Stimulated activated naive CD8-positive, alpha-beta T cell treated with anti-CD3 and anti-CD28 coated beads, Interleukin-15, Interleukin-2, amounts not matched to agents 100 U/mL and 50 U/mL, for 24 hours (primary cell): ENCODE measurements at regions not wholly inside any gene's neighbourhood (a gene's known extent, or its start where the extent isn't known, plus 50 kb on each side); places are given as distances from the start of the nearest gene placed in this dataset.

Experiments used
- ATAC-seq: fragments of 150-1000 bp; cut with Tn5 transposase; one replicate; pipeline ENCODE4 v1.10.0; 2021
- DNase-seq: peaks from one replicate; pipeline ENCODE4 v3.0.0; 2021

DNA sequence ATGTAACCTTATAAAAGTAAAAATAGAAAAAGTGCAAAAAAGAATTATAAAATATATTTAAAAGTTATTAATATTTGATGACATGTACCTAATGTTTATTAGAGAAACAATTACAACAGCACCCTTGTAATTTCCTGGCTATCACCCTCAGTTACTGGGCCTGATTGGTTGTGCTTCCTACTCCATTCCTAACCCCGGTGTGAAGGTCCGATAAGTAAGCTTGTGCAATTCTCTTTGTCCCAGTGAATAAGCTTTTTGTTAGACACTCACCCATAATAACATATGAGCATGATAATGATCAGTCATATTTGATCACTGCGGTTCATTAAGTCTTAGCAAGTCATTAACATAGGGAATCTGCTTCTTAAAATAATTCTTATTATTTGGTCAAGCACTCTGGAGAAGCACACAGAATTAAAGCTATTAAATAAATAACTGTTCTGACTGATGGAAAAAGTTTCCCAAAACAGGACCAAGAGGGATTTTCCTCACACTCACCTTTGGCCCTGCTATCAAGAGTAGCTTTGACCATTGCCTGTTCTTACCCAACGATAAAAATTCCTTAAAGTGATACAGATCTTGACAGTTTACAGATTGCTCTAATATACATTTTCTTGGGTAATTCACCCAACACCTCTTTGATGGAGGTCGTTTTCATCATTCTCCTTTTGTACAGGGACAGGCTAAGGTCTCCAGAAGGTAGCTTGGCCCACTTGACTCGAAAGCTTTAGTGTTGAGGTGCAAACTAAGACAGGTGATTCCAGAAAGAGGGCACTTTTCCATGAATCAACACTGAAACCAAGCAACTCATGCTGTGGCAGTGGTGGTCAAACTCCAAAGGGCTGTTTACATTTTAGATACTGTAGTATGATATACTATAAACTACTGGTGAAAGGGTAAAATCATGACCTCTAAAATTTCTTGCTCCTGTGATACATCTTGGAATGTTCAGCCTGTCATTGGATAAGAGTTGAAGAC lies 543.0 kb upstream of the KCNMB2 start:
- ATAC-seq (no peak), DNase-seq (no peak)

DNA sequence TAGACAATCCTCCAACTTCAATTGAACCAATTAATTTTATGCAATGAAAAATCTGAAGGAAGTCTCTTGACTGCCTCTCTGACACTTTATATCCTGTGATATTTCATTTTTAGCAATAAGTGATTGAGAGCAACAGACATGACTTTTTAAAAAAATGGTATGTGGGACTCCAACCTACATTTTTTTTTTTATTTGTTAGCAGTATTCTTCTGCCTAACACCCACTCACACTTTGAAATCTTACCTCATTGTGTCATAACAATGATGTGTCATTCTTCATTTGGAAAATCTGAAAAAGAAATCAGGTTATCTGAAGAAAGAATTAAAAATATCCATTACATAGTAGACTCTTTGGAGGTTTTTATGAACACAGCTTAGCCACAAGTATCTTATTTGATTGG lies 541.3 kb upstream of the KCNMB2 start:
- DNase-seq (no peak), ATAC-seq (peak; percentile 64)

DNA sequence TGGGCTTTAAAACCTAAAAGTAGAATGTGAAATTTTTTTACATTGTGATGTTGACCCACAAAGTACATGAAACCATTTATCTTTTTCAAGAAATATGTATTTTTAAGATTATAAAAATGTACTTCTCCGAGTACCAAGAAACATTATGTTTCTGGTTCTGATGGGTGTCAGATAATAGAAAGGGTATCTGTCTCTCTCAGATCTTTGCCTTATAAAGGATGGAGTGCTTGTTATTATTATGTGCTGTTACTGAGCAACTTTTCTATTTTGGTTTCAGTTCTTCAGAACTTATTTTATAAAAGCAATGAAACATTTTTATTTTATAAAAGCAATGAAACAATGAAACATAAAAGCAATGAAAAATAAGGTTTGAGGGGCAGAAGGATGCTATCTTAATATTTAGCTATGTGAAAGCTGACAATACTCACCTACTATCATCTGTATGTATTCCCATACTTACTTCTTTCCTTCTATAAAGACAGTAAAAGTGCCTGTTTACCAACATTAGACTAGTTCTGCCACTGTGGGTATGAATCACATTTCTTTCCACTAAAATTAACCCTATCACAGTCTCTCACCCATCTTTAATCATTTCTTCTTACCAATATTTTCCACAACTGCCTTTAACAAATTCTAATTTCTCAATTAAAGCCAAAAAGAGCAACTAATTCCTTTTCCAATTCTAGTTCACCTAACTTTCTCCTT lies 540.7 kb upstream of the KCNMB2 start:
- ATAC-seq, result peak; percentile 81

DNA sequence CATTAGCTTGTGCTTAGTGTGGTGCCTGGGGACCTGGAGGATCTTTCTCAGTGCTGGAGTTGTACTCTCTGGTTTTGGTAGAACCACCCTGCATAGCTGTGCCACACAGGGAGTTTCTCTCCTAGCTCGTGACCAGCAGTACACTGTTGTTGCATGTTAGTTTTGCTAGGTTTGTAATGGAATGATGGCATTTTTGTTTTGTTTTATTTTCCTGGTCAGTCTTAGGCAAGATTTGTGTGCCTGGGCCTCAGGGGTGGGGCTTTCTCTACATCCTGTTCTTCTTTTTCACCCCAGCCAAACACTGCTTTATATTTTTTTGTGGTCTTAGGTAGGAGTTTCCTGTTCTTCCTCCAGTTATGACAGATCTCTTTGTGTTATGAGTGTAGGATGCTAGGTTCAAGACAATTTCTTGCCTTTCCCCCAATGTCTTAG lies 534.5 kb upstream of the KCNMB2 start:
- DNase-seq, result peak; percentile 24
- peak; percentile 93 for ATAC-seq

More for the DNA sequence above, 540.7 kb upstream of the KCNMB2 start:
- no peak for DNase-seq

DNA sequence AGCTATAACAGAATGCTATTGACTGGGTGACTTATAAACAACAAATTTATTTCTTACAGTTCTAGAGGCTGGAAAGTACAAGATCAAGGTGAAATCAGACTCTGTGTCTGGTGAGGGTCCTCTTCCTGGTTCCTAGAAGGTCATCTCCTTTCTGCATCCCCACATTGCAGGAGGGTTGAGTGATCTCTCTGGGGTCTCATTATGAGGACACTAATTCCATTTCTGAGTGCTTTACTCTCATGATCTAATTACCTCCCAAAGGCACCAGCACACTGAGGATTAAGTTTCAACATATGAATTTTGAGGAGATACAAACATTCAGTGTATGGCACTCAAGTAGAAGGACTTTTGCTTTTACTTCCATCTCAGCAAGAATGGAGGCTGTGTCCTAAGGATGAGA lies 534.1 kb upstream of the KCNMB2 start:
- no peak for ATAC-seq
- DNase-seq, result no peak

DNA sequence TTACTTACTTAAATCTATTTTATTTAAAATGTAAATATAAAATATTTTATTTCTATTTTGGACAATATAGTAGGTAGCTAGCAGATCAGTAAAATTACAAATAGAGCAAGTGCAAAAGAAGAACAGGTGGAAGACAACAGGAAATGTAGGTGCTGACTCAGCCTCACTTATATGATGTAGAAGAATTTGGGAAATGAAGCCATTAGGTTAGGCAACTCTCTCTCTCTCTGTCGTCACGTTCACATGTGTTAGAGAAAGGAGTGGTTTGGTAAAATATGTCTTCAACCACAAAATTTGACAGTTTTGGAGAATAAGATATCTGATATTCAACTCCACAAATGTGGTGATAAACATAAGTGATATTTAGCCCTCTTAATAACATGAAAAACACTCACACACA lies 532.5 kb upstream of the KCNMB2 start:
- DNase-seq (no peak), ATAC-seq (no peak)

DNA sequence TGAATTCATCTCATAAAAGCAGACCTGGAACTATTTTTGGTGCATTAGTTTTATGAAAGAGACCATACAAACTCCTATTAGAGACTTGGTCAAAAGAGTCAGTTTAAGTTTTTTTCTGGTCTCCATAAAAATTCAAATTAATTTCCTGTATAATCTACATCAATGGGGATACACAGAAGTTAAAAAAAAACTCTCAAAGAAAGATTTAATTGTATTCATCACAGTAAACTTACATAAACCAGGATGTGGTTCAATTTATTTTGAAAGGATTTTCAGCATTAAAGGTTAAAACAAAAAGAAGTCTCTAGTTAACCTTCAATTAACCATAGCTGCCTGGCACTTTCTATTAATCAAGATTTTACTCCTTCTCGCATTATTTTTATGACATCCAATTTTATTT lies 530.3 kb upstream of the KCNMB2 start:
- DNase-seq, result no peak
- no peak for ATAC-seq

DNA sequence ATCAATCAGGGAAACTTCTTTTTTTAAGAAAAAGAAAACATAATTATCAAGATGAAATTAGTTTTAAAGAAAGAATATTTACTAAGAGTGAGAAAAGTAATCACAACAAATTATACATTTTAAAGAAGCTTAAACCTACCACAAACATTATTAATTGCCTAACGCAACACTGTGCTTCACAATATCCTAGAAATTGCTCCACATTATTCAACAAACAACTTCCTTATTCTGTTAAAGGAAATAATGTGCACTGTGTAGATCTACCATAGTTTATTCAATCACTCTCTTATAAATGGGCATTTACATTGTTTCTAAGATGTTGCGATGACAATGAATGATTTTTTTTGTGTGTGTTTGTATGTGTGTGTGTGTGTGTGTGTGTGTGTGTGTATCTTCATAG lies 525.9 kb upstream of the KCNMB2 start:
- DNase-seq (no peak), ATAC-seq (no peak)

DNA sequence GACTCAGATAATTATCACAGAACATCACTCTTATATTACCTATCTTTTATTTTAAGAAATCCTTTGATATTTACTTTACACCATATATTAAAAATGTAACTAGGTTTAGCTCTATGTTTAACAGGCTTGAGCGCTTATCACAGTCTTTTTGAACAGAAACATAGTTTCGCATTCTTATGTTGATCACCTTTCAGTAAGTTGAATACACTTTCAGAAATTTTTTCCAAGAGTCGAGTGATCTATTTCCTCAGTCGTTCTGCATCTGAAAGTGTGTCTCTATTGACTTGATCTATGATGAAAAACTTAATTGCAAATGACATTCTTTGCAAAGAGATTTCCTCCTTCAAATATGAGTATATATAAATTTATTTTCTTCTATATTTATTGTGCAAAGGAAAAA lies 516.6 kb upstream of the KCNMB2 start:
- DNase-seq, result no peak
- ATAC-seq, result no peak

DNA sequence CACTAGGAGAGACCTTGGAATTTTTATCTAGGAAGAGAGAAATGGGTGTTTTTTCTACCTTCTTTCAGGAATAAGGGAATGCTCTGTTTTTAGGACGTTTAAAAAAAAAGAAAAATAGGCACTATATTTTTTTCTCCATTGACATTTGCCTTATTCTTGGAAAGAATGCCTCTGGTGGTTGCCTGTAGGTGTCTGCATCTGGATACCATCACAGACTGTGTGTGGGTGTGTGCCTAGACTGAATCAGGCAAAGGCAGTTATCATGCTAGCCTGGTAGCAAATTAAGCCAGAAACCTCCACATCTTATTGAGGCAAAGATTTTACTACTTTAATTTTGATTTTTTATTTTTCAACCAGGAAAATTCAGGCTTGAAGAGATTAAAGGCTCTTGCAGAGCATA lies 513.6 kb upstream of the KCNMB2 start:
- ATAC-seq (no peak), DNase-seq (no peak)

DNA sequence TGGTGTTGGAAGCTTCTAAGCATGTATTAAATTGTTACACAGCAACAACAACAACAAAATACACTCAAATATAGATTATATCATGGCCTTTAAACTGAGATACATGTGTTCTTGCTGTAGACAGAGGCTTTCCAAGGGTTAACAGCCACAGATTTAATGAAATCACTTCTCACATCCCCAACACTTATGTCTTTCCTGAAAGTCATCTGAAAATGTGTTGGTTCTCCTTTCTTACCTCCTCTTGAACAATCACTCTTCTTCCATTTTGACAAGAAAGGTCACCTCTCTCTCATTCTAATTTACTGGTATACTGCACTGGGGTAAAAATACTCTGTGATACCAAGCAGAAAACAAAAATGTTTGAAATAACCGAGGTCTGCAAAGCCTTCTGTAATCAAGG lies 507.3 kb upstream of the KCNMB2 start:
- ATAC-seq, result no peak
- DNase-seq, result no peak

DNA sequence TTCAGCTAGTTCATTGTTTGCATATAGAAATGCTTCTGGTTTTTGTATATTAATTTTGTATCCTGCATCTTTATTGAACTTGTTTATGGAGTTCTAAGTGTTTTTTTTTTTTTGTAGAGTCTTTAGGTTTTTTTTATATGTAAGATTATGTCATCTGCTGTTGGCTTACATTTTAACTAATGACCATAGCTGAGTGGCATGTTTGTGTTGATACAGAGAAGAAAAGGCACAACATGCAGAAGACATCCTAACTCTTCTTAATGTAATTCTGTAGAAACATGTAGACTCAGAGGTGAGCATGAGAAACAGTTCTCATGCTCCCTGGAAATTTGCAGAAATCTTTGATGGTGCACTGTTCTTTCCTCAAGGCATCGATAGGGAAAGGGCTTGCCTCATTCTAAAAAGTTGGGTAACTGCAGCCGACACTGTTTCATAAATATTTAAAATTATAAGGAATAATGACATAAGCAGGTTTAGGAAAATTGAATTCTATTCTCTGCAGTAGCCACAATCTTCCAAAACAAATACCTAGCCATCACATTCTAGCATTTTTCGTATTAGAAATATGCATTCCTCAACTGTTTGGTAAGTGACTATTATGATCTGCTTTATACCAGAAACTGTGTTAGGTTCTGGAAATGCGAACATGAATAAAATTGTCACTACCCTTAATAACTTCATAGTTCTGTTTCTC lies 499.6 kb upstream of the KCNMB2 start:
- ATAC-seq (no peak), DNase-seq (no peak)

DNA sequence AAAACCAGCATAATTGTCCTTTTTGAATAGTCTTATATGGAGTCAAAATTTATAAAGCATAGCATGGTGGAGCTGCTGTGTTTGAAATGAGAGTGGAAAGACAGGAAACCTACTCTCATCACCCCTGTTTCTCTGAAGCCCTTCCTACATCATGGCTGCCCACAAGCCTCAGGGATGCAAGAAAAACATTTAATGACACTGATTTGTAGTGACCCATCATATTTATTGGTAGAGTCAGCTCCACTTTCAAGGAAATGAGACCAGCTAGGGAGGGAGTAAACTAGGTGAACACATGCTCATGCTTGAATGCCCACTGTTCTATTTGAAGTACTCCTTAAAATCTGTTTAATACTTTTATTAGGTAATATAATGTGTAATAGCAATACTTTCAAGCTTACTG lies 494.3 kb upstream of the KCNMB2 start:
- ATAC-seq, result no peak
- no peak for DNase-seq

DNA sequence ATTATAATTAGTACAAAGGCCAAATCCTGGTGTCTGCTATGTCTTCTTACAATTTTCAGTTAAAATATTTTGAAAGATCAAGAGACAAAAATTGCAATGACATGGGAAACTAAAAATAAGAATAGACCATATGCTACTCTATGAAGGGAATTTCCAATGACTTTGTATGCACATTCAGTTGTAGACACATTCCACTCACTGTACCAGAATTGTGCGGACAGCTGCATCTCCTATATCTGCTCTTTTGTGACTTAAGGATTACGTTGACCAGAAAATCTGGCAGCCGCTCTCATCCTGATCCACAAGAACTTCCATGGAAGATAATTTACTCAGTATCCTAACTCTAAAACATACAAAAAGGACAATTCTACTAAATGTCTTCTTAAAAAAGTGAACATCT lies 493.9 kb upstream of the KCNMB2 start:
- ATAC-seq, result no peak

DNA sequence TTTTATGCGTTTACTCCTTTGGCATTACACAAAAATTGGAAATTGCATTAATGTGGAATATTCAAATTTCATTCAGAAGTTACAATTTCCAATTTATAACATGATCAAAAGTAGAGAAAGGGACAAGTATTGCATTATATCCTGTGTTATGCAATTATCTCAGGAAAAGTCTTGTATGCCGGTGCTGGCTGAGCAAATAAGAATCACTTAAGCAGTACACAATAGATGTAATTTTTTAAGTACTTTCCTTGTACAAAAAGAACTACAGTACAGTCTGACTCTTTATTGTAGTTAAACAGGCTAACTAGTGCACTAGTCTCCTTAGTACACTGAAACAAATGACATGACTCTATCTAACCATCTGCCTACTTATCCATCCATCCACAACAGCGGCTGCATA lies 493.2 kb upstream of the KCNMB2 start:
- ATAC-seq (no peak), DNase-seq (no peak)

More for the DNA sequence above, 493.9 kb upstream of the KCNMB2 start:
- DNase-seq, result no peak

DNA sequence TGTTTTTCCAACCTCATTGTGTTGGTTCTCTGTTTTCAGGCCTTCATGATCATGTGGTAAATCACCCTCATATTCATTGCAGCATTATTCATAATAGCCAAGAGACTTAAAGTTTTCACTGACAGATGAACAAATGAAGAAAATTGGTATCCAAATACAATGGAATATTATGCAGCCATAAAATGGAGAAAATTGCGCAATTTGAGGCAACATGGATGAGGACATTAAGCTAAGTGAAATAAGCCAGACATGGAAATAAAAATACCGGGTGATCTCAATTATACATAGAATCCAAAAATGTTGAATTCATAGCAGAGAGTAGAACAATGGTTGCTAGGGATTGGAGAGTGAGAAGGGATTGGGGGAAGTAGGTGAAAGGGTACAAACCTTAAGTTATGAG lies 491.9 kb upstream of the KCNMB2 start:
- DNase-seq, result no peak
- ATAC-seq, result no peak

DNA sequence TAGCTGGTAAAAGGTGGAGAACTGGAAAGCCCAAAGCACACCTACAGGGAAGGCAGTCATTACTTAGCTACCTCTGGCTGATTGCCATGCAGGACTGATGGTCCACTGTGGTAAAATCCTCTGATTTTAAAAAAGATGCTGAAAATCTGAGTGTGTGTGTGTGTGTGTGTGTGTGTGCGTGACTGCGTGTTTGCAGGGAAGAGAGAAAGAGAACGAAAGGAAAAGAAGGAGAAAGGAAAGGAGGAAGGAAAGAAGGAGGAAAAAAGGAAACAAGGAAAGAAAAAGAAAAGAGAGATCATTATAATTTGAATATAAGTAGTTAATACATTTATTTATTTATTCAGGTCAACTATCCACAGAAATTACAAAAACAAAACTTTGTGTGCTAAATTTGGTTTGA lies 488.7 kb upstream of the KCNMB2 start:
- ATAC-seq (no peak), DNase-seq (no peak)

DNA sequence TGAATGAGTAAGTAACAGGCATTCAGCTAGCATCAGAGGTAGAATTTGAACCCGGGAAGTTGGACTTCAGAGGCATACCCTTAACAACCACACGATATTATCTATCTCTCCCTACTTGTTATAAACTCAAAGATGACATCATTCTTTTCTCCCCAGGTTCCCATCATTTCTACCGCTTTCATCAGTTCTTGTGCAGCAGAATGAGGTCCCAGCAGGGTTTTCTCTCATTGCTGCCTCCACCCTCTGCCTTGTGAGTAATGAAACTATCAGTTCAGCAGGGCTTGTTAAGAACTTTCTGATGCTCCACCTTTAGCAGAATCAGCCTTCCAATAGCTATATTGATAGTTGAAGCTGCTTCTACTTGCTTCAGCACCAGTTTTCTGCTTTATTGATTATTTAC lies 487.5 kb upstream of the KCNMB2 start:
- DNase-seq, result no peak
- ATAC-seq, result no peak

DNA sequence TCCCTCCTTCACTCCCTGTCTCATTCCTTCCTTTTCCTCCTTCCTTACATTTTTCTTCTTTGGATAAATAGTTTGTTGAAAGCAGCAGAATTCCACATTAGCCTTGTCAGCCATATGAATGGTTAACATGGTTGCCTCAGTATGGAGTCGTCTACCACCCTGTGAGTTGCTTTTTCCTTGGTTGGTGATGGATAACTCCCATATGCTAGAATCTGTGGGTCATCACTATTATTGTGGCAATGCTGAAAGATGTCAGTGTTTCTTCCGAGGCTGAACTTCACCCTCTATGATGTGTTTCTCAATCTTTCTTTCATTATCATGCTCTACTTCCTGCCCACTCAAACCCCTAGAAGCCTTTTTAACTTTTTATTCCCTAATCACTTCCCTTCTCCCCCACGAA lies 481.8 kb upstream of the KCNMB2 start:
- no peak for DNase-seq
- ATAC-seq, result no peak

DNA sequence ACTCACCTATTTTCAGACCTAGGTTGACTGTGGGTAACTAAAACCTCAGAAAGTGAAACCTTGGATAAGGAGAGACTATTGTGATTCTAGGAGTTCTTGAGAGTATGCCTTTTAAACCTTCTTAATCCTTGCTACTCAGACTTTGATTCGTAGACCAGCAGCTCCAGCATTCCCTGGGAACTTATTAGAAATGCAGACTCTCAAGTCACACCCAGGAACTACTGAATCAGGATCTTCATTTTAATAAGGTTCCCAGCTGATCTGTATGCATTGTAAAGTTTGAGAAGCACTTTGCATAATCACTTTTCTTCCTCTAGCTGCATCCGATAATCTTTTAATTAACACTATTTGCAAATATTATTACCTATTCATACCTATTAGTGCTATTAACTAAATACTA lies 480.3 kb upstream of the KCNMB2 start:
- ATAC-seq, result no peak

DNA sequence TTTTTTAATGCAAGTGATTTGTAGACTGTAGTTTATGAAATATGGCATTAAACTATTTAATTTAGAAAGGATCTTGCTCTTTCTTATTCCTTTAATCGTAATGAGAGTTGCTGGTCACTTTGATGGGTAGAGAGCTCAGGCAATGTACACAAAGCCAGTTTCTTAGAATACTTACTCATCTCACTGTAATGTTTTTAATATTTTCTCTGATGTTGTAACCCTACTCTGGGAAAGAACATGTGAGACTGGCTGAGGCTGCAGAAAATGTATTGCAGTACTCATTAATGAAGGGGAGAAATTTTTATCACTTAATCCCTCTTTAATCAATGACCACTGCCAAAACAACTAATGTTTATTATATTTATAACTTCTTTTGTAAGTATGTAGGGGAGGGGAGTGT lies 479.4 kb upstream of the KCNMB2 start:
- no peak for ATAC-seq
- no peak for DNase-seq

More for the DNA sequence above, 480.3 kb upstream of the KCNMB2 start:
- DNase-seq, result no peak

DNA sequence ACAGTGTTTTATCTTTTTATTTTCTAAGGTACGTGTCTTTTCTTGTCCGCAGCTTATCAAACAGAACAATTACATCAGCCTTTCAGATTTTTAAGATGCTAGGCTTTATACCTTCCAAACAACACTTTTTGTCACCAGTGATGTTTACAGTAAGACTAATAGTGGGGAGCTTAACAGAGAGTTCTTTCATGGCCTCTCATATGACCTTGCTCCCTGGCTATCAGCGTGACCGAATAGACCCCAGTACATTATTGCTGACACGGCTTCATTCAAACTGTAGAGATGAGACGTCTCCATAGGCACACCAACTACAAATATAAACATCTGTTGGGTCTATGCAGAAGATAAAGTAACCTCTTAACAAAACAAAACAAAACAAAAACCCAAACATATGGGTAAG lies 477.6 kb upstream of the KCNMB2 start:
- DNase-seq (no peak), ATAC-seq (no peak)

DNA sequence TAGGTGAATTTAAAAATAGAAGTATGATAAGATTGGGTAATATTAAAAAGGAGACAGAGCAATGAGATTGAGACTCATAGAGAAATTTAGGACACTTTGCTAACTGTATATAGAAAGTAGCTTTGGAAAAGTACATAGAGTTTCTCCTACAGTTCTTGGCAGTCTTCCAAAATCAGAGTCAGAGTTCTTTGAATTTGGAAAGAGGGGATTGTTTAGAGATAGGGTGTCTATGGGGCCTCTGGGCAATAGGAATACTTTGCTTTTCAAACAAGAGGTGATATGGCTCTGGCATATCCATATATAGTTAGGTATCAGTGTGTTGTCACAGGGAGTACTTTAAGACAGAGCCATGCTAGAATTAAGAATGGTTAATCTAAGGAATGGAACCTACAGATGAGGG lies 477.1 kb upstream of the KCNMB2 start:
- DNase-seq (no peak), ATAC-seq (no peak)
